ENCODE measurements at regions not wholly inside any gene's neighbourhood (a gene's known extent, or its start where the extent isn't known, plus 50 kb on each side); places are given as distances from the start of the nearest gene placed in this dataset.
"Not testable (repeated sequence)": the region's sequence is repeated elsewhere in the genome, so short reads cannot be mapped to it uniquely, and the experiment has no call there.

GRCh38 chr13:61094865-61095264, 320.8 kb downstream of the PCDH20 start:
- H3K36me3 ChIP-seq: no peaks in the 10 kb centered on the region
- intact Hi-C loops (cut with DNase I): no loop called here
- TF ChIP-seq, protein P1, sequence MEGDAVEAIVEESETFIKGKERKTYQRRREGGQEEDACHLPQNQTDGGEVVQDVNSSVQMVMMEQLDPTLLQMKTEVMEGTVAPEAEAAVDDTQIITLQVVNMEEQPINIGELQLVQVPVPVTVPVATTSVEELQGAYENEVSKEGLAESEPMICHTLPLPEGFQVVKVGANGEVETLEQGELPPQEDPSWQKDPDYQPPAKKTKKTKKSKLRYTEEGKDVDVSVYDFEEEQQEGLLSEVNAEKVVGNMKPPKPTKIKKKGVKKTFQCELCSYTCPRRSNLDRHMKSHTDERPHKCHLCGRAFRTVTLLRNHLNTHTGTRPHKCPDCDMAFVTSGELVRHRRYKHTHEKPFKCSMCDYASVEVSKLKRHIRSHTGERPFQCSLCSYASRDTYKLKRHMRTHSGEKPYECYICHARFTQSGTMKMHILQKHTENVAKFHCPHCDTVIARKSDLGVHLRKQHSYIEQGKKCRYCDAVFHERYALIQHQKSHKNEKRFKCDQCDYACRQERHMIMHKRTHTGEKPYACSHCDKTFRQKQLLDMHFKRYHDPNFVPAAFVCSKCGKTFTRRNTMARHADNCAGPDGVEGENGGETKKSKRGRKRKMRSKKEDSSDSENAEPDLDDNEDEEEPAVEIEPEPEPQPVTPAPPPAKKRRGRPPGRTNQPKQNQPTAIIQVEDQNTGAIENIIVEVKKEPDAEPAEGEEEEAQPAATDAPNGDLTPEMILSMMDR (IDR thresholded peaks at IDR 0.05): no peak
- no peak overlapping the region for H3K27ac ChIP-seq
- ATAC-seq (no peak), DNase-seq (no peak)
- no peaks in the 10 kb centered on the region for H3K4me1 ChIP-seq
- no peaks in the 10 kb centered on the region for H3K27me3 ChIP-seq
- H3K4me3 ChIP-seq: no peak overlapping the region
- no peaks in the 10 kb centered on the region for H3K9me3 ChIP-seq

DNA sequence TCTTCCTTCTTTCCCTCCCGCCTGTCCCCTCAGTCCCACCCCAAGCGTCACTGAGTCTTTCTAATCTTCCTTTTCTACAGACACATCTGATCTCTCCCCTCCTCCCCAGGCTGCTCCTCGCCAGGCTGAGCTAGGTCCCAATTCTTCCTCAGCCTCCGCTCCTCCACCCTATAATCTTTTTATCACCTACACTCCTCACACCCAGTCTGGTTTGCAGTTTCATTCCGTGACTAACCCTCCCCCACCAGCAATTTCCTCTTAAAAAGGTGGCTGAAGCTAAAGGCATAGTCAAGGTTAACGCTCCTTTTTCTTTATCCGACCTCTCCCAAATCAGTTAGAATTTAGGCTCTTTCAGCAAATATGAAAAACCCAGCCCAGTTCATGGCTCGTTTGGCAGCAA, 325.8 kb downstream of the PCDH20 start:
- H3K36me3 ChIP-seq; H3K4me3 ChIP-seq; DNase-seq; ATAC-seq; intact Hi-C loops (cut with DNase I); H3K9me3 ChIP-seq; H3K4me1 ChIP-seq; H3K27me3 ChIP-seq; H3K27ac ChIP-seq: not testable (repeated sequence)

DNA sequence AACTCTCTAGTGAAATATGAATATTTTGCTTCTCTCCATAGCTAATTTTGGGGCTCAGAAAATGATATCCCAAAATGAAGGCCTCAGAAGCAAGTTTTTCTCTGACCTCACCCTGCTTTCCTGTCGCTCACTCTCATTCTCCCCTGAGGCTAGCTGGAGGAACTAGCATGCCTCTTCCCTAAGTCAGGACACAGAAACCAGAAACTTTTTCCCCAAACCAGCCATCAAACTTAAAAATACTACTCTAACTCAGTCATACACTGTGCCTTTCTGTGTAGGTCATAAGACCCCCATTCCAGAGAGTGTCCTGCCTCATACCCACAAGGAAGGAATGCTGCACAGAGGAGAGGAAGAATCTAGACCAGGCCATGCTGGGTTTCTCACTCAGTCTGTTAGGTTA, 329.6 kb downstream of the PCDH20 start:
- Histone ChIP-seq H3K27me3 (no peaks in the 10 kb centered on the region), H3K36me3 (no peaks in the 10 kb centered on the region), H3K4me1 (no peaks in the 10 kb centered on the region), H3K9me3 (no peaks in the 10 kb centered on the region), H3K27ac (no peak overlapping the region), H3K4me3 (no peak overlapping the region)
- TF ChIP-seq, protein P1 (IDR thresholded peaks at IDR 0.05): no peak
- DNase-seq (no peak), ATAC-seq (no peak)
- intact Hi-C loops (cut with DNase I): no loop called here

GRCh38 chr13:61084988-61085387, 330.7 kb downstream of the PCDH20 start:
- Histone ChIP-seq H3K9me3 (no peaks in the 10 kb centered on the region), H3K4me3 (no peak overlapping the region), H3K4me1 (no peaks in the 10 kb centered on the region), H3K27me3 (no peaks in the 10 kb centered on the region), H3K27ac (no peak overlapping the region), H3K36me3 (no peaks in the 10 kb centered on the region)
- ATAC-seq (no peak), DNase-seq (no peak)
- intact Hi-C loops (cut with DNase I): no loop called here
- TF ChIP-seq, protein P1 (IDR thresholded peaks at IDR 0.05): no peak

DNA sequence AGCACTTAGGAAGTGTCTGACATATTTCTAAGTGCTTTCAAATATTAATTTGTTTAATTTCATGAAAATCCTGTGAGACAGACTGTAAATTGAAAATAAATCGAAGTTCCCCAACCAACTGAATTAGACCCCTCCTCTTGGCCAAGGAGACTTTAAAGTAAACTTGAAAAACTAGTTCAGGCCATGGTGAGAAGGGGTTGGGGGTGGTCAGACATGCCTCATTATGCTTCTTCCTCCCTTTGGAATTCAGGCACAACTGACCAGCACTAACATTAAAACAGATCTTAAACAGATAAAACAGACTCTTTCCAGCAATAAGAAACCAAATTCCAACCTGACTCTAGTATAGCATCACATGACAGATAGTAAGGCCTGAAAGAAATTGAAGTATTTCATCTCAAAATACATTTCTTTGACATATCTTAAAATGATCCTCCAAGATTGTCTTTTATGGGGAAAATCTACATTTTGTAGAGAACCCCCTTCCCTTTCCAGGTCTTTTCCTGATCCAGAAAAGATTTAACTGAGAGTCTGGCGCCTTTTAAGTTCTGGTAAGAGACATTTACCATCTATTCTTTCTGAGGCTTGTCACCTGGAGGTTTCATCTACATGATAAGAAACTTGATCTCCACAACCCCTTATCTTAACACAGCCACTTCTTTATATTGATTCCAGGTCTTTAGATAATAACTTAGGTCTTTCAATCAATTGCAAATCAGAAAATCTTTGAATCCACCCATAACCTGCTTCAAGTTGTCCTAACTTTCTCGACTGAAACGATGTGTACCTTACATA, 336.5 kb downstream of the PCDH20 start:
- Histone ChIP-seq H3K9me3 (peaks cover 0 to 7% of the 10 kb centered on the region in 2 donors), H3K27me3 (no peaks in the 10 kb centered on the region), H3K27ac (no peak overlapping the region), H3K36me3 (no peaks in the 10 kb centered on the region), H3K4me3 (no peak overlapping the region), H3K4me1 (no peaks in the 10 kb centered on the region)
- TF ChIP-seq, protein P1 (IDR thresholded peaks at IDR 0.05): no peak
- ATAC-seq: no peak
- no peak for DNase-seq
- intact Hi-C loops (cut with DNase I): no loop called here

DNA sequence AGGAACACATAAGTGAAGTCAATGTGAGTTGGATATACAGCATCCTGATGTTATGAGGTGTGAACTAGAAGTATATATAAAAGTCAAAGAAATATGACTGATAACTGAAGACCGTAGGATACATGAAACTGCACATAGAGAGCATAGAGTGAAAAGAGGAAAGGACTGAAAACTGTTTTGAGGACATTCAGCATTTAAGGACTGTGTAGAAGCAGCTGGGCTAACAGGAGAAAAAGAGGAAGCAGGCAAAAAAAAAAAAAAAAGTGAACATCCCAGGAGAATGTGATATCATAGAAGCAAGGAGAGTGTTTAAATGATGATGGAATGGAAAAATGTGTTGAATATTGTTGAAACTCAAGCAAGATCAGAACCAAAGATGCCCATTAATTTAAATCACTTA, 363.5 kb downstream of the PCDH20 start:
- H3K4me3 ChIP-seq: no peak overlapping the region
- DNase-seq (no peak), ATAC-seq (no peak)
- intact Hi-C loops (cut with DNase I): no loop called here
- no peak overlapping the region for H3K27ac ChIP-seq
- TF ChIP-seq, protein P1 (IDR thresholded peaks at IDR 0.05): no peak
- H3K27me3 ChIP-seq: no peaks in the 10 kb centered on the region
- H3K36me3 ChIP-seq: no peaks in the 10 kb centered on the region
- no peaks in the 10 kb centered on the region for H3K9me3 ChIP-seq
- no peaks in the 10 kb centered on the region for H3K4me1 ChIP-seq

All from left lung (tissue), 4 donors.